Stimulated activated effector memory CD8-positive, alpha-beta T cell treated with anti-CD3 and anti-CD28 coated beads, Interleukin-12 subunit alpha, Interleukin-12 subunit beta, amount 100 ng/mL, for 72 hours (primary cell): ENCODE measurements at regions not wholly inside any gene's neighbourhood (a gene's known extent, or its start where the extent isn't known, plus 50 kb on each side); places are given as distances from the start of the nearest gene placed in this dataset.
"Not testable (repeated sequence)": the region's sequence is repeated elsewhere in the genome, so short reads cannot be mapped to it uniquely, and the experiment has no call there.

Experiments
- ATAC-seq: fragments of 150-1000 bp; cut with Tn5 transposase; 2 replicates; pipeline ENCODE4 v1.10.0; 2021
- DNase-seq, 2 donors: peaks; one replicate each; pipeline ENCODE4 v3.0.0; 2021 to 2022; ENCODE audit warnings: low spot score in 2 of 2
- H3K27ac Mint-ChIP-seq: one replicate; pipeline ENCODE4 v1.8.0; 2022; ENCODE audit warnings: mild to moderate bottlenecking, mixed read lengths
- H3K36me3 Mint-ChIP-seq: one replicate; pipeline ENCODE4 v1.8.0; 2022; ENCODE audit warnings: mild to moderate bottlenecking, mixed read lengths
- H3K4me1 Mint-ChIP-seq: one replicate; pipeline ENCODE4 v1.8.0; 2022; ENCODE audit warnings: mixed read lengths
- H3K4me3 Mint-ChIP-seq: one replicate; pipeline ENCODE4 v1.8.0; 2022; ENCODE audit warnings: mild to moderate bottlenecking, mixed read lengths
- H3K9me3 Mint-ChIP-seq: one replicate; pipeline ENCODE4 v1.8.0; 2022; ENCODE audit warnings: mixed read lengths

DNA sequence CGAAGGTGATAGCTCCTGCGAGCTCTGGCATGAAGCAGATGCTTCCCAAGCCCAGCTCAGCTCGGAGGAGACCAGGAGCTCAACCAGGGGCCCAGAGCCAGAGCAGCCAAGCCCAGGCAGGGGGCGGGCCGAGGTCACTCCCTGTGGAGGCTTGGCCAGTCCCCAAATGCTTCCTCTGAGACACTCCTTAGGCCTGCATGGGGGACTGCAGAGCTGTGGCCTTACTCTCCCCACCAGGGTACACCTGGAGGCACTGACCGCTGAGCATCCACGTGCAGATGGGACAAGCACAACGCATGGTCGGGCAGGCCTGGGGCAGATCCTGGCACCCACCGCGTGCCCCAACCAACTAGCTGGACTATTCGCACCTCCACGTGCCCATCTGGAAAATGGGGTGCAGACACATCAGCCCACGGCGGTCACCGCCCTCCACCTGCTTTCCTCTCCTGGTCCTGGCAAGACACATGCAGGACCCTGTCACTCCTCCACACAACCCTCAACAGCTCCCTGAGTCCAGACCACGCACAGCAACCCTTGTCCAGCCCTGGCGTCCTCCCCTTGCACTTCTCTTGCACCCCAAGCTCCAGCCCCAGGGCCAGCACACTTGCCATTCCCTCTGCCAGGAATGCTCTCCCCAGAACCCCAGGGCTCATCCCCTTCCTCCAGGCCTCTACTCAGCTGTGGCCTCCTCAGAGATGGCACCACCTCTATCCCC lies 164.7 kb upstream of the IQSEC1 start:
- H3K4me1 Mint-ChIP-seq, result peaks cover 38% of the 10 kb centered on the region
- DNase-seq (no peak), ATAC-seq (no peak)
- H3K36me3 Mint-ChIP-seq, result no peaks in the 10 kb centered on the region
- no peak overlapping the region for H3K4me3 Mint-ChIP-seq
- no peaks in the 10 kb centered on the region for H3K9me3 Mint-ChIP-seq
- peak overlapping the region; percentile 26 for H3K27ac Mint-ChIP-seq

DNA sequence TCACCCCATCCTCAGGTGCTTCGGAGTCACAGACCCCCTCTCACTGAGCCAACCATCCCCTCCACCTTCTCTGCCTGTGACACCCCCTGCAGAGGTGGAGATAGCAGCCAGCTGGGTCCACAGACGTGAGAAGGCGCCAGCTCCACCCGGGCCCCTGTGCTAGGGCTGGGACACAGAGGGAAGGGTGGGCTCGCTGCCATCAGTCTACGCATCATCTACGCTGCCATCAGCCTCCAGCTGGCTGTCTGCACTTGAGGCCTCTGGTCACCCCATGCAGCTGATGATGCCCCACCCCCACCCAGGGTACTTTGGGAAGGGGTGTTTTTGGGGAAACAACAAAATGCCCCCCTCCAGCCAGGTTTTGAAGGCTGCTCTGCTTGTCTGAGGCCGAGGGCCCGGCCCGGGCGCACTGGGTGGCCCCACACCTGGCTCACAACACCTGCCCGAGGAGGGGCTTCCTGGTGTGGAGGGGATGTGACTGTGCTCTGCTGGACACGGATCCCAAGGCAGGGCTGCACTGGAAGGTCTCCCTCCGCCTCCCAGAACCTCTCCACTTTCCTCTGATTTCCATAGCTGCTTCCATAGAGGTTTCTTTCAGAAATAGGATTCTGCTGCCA lies 163.4 kb upstream of the IQSEC1 start:
- Mint-ChIP-seq H3K27ac (no peak overlapping the region), H3K4me3 (no peak overlapping the region), H3K4me1 (peaks cover 42% of the 10 kb centered on the region), H3K36me3 (no peaks in the 10 kb centered on the region), H3K9me3 (no peaks in the 10 kb centered on the region)
- DNase-seq, result no peak
- ATAC-seq, result no peak

DNA sequence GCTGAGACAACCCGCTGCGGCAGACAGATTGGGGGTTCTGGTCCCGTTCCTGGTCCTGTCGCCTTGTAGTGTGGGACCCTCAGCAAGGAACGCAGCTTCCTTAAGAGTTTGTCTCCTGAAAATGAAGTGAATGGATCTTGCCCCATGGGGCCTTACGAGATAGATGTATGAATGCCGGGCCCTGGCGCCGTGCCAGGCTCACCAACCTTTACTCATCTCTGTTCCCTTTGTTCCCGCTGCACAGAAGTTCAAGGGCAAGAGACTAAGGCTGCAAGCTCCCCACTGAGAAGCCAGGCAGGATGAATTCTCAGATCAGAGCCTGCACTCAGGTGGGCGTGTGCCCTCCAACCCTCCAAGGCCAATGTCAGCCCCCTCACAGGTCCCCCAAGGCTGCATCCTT lies 162.7 kb upstream of the IQSEC1 start:
- no peaks in the 10 kb centered on the region for H3K36me3 Mint-ChIP-seq
- DNase-seq (no peak), ATAC-seq (no peak)
- H3K9me3 Mint-ChIP-seq, result no peaks in the 10 kb centered on the region
- H3K27ac Mint-ChIP-seq, result peak overlapping the region; percentile 60
- peaks cover 42% of the 10 kb centered on the region for H3K4me1 Mint-ChIP-seq
- no peak overlapping the region for H3K4me3 Mint-ChIP-seq

DNA sequence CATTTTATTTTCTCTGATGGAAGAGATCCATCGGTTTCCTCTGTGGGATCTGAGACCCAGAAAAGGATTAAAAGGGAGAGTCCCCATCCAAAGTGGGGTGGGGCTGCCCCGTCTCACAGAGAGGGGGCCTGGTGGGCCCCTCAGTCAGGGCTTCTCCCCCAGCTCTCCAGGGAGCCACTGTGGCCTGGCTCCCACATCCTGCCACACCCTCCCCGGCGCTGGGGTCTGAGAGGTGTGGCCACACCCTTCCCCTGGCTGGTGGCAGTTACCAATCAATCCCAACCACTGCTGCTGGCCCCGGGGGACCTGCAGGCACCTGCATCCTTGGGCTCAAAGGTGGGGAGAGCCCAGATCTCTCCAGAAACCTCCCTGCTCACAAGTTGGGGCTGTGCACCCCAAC lies 161.8 kb upstream of the IQSEC1 start:
- peak overlapping the region; percentile 50 for H3K4me3 Mint-ChIP-seq
- ATAC-seq (peak; percentile 51), DNase-seq (no peak)
- H3K4me1 Mint-ChIP-seq, result peaks cover 42% of the 10 kb centered on the region
- H3K27ac Mint-ChIP-seq, result peak overlapping the region; percentile 60
- no peaks in the 10 kb centered on the region for H3K36me3 Mint-ChIP-seq
- no peaks in the 10 kb centered on the region for H3K9me3 Mint-ChIP-seq

DNA sequence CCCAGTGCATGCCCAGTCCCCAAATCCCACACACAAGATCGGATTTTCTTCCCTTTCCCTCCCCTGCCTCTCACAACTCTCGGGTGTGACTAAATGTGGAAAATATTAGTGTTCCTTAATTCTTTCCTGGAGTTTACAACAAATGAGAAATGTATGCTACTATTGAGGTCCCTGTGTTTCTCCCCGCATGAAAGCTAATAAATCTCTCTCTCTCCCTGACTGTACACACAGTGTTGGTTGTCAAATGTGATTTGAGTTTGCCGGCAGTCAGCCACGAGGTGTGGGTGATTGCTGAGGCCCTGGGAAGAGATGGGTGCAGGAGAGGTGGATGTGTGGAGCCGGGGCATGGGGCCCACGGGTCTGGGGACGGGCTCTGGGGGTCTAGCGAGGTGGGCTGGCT lies 161.4 kb upstream of the IQSEC1 start:
- Mint-ChIP-seq H3K36me3 (no peaks in the 10 kb centered on the region), H3K4me3 (peak overlapping the region; percentile 50), H3K4me1 (peaks cover 42% of the 10 kb centered on the region), H3K9me3 (no peaks in the 10 kb centered on the region), H3K27ac (peak overlapping the region; percentile 60)
- ATAC-seq, result peak; percentile 17
- no peak for DNase-seq

DNA sequence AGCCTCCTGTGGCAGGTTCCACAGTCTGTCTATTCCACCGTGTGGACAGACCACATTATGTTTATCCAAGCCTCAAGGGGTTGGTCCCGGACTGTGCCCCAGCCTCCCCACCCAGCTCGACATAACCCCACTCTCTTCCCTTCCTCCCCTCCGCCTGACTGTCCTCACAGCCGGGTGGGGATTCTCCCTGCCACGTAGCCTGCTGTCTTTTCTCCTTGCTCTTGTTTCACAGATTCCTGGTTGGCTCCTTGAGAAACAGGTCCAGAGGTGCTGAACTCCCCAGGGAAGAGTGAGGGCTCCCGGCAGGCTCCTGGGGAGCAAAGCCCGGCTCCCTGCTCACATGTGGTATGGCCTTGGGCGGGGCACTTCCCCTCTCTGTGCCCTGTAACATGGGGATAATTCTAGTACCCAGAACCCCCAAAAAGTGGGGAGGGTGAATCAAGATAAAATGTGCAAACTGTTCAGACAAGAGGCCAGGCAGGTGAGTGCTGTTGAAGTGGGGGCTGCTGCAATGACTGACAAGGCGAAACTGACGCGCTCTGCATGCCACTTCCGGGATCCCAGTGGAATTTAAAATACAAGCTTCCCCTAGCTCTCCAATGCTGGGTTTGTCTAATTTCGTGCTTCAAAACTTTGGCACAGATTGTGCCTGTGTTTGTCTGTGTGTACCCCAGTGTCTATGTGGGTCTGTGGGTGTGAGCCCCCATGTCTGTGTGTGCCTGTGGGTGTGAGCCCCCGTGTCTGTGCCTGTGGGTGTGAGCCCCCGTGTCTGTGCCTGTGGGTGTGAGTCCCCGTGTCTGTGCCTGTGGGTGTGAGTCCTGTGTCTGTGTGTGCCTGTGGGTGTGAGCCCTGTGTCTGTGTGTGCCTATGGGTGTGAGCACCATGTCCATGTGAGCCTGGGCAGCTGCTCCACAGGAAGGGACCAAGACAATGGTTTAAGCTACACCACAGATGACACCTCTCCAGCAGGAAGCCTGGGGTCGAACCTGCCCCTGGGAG lies 160.6 kb upstream of the IQSEC1 start:
- no peaks in the 10 kb centered on the region for H3K9me3 Mint-ChIP-seq
- peak overlapping the region; percentile 60 for H3K27ac Mint-ChIP-seq
- H3K4me1 Mint-ChIP-seq, result peaks cover 42% of the 10 kb centered on the region
- ATAC-seq (peak; percentile 42), DNase-seq (no peak)
- H3K4me3 Mint-ChIP-seq, result peak overlapping the region; percentile 50
- no peaks in the 10 kb centered on the region for H3K36me3 Mint-ChIP-seq

DNA sequence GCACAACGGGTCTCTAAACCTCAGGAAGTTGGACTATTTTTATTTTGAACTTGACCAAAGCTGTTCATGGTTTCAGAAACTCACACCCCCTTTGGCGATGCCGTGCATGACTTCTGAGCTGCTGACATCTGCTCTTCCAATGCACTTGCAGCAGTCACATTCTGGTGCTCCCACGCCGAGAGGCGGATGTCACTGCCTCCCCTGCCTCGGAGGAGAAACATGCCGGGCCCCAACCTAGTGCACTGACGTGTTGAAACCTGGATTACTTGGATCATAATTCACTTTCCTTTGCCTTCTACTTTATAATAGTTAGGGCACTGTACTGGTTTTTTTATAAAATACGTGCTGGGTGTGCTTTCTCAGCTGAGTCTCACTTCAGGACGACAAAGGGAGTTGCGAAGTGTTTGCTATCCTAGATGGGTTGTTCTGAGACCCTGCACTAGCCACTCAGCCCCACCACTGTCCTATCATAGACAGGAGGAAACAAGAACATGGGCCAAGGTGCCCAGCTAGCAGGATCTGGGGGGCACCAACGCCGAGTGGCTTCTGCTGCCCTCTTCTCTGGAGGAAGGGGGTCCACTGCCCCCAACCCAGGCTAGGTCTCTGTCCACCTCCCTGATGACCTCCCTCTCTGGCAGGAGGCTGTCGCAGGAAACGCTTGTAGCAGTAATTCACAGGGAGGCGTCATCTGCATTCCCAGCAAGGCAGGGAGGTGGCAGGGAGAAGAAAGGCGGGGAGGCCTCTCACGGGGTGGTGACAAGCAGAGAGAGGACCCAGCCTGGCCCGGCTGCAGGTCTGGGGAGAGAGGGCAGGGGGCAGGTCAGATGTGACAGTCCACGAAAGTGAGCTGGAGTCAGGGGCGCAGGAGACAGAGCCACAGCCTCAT lies 158.8 kb upstream of the IQSEC1 start:
- H3K36me3 Mint-ChIP-seq, result no peaks in the 10 kb centered on the region
- DNase-seq (no peak), ATAC-seq (no peak)
- no peak overlapping the region for H3K27ac Mint-ChIP-seq
- peaks cover 36% of the 10 kb centered on the region for H3K4me1 Mint-ChIP-seq
- no peak overlapping the region for H3K4me3 Mint-ChIP-seq
- H3K9me3 Mint-ChIP-seq, result no peaks in the 10 kb centered on the region

DNA sequence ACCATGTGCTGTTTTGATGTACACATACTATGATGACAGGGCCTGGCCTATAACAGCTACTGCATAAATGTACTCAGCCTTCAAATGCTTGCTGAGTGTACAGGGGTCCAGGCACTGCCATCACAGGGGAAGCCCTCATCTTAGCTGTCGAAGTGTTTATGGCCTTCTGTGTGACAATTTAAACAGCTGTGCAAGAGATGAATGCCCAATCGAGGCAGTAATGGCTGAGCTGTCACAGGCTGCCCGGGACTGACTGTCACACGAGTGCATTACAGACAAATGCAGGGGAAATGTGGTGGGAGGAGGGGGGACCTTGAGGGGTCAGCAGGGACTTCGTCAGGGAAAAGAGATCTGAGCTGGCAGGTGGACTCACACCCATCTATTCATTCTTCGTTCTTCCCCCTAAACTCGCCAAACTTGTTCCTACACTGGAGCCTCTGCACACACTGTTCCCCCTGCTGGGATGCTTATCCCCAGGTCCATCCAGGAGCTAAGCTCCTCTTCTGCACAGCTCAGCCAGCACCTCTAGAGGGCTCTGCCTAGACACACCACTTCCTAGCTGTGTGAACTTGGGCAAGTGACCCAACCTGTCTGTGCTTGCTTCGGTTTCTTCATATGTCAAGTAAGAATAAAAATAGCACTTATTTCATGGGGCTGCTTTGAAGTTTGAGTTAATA lies 156.2 kb upstream of the IQSEC1 start:
- Mint-ChIP-seq H3K36me3 (no peaks in the 10 kb centered on the region), H3K27ac (no peak overlapping the region), H3K9me3 (no peaks in the 10 kb centered on the region), H3K4me1 (peaks cover 19% of the 10 kb centered on the region), H3K4me3 (no peak overlapping the region)
- DNase-seq (no peak), ATAC-seq (peak; percentile 53)

DNA sequence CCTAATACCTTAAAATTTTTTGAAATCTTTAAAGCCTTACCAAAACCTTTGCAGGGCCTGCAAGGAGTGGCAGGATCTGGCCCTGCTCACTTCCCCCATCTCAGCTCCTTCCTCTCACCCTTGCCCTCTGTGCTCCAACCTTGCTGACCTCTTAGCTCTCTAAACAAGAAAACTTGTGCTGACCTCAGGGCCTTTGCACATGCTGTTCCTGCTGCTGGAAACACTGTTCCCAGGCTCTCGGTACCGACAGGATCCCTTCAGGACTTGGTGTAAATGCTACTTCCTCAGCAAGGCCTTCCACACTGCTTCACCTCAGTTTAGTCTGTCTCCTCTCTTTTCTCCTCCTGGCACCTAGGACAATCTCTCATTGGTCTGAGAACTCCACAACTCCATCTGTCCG lies 155.4 kb upstream of the IQSEC1 start:
- Mint-ChIP-seq H3K4me3 (no peak overlapping the region), H3K36me3 (no peaks in the 10 kb centered on the region), H3K4me1 (peaks cover 15% of the 10 kb centered on the region), H3K27ac (no peak overlapping the region), H3K9me3 (no peaks in the 10 kb centered on the region)
- ATAC-seq (no peak), DNase-seq (no peak)

DNA sequence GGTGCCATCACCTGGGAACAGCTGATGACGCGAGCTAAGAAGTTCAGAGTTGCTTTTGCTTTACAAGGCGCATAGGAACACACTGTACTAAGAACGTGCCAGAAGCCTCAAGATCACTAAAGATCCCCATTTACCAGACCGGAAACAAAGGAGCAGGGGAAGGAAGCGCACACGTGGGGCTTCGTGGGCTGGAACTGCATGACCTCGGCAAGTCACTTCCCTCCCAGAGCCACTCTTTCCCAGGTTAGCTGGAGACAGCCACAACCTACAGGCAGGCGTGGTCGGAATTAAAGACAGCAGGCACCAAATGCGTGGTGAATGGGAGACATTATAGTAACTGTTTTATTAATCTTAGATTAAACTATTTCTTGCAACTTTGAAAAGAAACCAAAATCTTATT lies 154.9 kb upstream of the IQSEC1 start:
- H3K9me3 Mint-ChIP-seq, DNase-seq, H3K4me3 Mint-ChIP-seq, ATAC-seq, H3K36me3 Mint-ChIP-seq, H3K27ac Mint-ChIP-seq: not testable (repeated sequence)
- peaks cover 15% of the 10 kb centered on the region for H3K4me1 Mint-ChIP-seq

DNA sequence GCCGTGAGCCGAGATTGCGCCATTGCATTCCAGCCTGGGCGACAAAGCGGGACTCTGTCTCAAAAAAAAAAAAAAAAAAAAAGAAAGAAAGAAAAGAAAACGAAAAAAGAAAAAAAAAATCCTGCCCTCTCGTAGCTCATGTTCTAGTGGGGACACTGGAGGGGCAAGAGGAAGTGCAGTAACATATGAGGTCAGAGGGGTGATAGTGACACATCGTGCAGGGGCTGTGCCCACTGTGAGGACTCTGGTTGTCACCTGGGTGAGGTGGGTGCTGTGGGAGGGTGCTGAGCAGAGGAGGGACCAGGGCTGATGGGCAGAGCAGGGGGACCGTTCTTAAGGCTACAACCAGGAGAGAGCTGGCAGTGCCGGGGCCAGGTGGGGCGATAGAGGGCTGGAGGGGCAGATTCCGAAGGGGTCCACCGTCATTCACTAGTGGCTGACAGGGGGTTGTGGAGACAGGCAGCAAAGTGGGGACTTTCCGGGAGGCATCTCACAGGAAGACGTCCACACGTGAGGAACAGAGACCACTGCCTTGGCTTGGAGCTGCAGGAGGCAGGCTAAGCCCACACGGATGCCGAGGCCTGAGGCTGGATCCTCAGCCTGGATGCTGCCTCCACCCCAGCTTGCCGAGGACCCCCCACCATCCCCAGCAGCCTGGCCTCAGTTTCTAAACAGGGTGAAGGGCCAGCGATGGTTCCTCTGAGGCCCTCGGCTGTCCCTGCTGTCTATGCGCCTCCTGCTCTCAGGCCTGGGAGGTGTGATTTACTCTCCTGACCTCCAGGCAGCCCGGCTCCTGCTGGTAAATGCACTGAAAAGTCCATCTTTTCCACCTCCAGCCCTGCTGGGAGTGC lies 154.3 kb upstream of the IQSEC1 start:
- DNase-seq (no peak), ATAC-seq (no peak)
- Mint-ChIP-seq H3K9me3 (no peaks in the 10 kb centered on the region), H3K4me3 (no peak overlapping the region), H3K36me3 (no peaks in the 10 kb centered on the region), H3K4me1 (peaks cover 9% of the 10 kb centered on the region), H3K27ac (no peak overlapping the region)

DNA sequence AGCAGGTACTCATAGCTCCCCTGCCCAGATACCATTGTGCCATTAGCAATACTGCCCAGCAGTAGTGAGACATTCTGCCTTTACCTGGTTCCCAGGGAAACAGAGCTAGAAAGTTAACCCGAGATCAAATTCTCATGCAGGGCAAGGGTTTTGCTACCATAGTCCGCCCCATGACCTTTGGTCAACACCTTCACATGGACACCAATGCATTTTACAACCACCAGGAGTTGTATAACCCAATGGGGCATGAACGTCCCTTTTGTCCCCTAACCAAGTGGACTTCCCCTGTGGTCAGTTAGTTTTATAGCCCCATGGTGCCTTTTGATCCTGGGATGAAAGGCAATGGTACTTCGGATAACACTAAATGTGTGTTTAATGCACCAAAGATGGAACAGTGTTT lies 151.7 kb upstream of the IQSEC1 start:
- H3K9me3 Mint-ChIP-seq, result no peaks in the 10 kb centered on the region
- no peak overlapping the region for H3K27ac Mint-ChIP-seq
- H3K36me3 Mint-ChIP-seq, result no peaks in the 10 kb centered on the region
- H3K4me1 Mint-ChIP-seq, result peaks cover 8% of the 10 kb centered on the region
- DNase-seq (no peak), ATAC-seq (no peak)
- no peak overlapping the region for H3K4me3 Mint-ChIP-seq

DNA sequence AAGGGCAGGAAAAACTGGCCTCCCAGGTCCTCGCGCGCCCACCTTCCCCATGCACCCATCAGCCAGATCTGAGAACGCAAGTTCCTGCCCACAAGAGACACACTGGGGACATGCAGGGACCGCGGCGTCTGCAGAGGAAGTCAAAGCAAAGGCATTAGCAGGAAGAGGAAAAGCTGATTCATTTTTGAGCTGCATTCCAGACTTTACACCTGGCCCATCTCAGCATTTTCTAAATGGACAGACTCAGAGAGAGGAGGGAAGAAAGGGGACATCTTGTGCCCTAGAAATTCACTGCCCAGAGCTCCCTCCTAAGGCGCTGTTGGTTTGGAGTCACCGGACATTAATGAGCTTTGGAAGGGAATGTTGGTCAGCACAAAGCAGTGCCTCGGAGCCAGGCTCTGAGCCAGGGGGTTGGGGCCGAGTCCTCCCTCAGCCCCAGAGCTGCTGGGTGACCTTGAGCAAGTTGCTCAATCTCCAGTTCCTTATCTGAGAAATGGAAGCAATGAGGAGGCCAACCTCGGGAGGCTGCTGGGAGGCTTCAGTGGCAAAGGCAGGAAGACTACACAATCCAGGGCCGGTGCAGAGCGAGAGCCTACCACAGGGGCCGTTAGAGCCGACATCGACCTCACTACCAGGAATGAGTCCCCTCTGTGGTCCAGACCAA lies 150.5 kb upstream of the IQSEC1 start:
- Mint-ChIP-seq H3K4me1 (peaks cover 8% of the 10 kb centered on the region), H3K9me3 (no peaks in the 10 kb centered on the region), H3K36me3 (no peaks in the 10 kb centered on the region), H3K4me3 (no peak overlapping the region), H3K27ac (no peak overlapping the region)
- DNase-seq (no peak), ATAC-seq (no peak)
